Motor neuron (in vitro differentiated cells): ENCODE measurements at regions not wholly inside any gene's neighbourhood (a gene's known extent, or its start where the extent isn't known, plus 50 kb on each side); places are given as distances from the start of the nearest gene placed in this dataset.
"Not testable (repeated sequence)": the region's sequence is repeated elsewhere in the genome, so short reads cannot be mapped to it uniquely, and the experiment has no call there.

Source experiments
- ATAC-seq, 8 experiments: fragments of 200-7000 bp; cut with Tn5 transposase; replicated peaks in 6 of 8; 2 replicates each; pipeline ENCODE4 v1.8.0; 2021; ENCODE audit warnings: mild to moderate bottlenecking in 8 of 8, moderate library complexity in 8 of 8
- H3K27ac ChIP-seq, 2 donors: fragments of 250-450 bp; sonication (Bioruptor Pico); 2 replicates each; pipeline ENCODE4 v1.9.0; 2021; ENCODE audit warnings: antibody characterized with exemption in 2 of 2, mild to moderate bottlenecking in 2 of 2, moderate library complexity in 1 of 2
- H3K4me1 ChIP-seq, 2 donors: fragments of 250-450 bp; sonication (Bioruptor Pico); replicated peaks in 1 of 2; 2 replicates each; pipeline ENCODE4 v1.6.1; 2021; ENCODE audit warnings: antibody characterized with exemption in 2 of 2, mild to moderate bottlenecking in 2 of 2, moderate library complexity in 1 of 2
- H3K4me3 ChIP-seq, 5 donors: fragments of 250-450 bp; sonication (Bioruptor Pico); 2 replicates each; pipeline ENCODE4 v1.9.0; 2021; ENCODE audit warnings: antibody characterized with exemption in 5 of 5, mild to moderate bottlenecking in 5 of 5, moderate library complexity in 4 of 5
- WGBS, 10 experiments: fragments of 450-650 bp; shearing (Covaris generic); methylation state at CpG; one replicate each; pipeline ENCODE4 v1.0.0; 2022; 5-methylcytosine and 5-hydroxymethylcytosine counted together
- in situ Hi-C, 9 experiments: fragments of 400-800 bp; cut with MboI; loops; one replicate each; pipeline ENCODE4 v1.15.0; 2021; ENCODE audit warnings: low sequenced_read_pairs in 9 of 9, low pct_unique_long_range_greater_than_20kb in 2 of 9; ENCODE audit not compliant: unreplicated experiment in 9 of 9

DNA sequence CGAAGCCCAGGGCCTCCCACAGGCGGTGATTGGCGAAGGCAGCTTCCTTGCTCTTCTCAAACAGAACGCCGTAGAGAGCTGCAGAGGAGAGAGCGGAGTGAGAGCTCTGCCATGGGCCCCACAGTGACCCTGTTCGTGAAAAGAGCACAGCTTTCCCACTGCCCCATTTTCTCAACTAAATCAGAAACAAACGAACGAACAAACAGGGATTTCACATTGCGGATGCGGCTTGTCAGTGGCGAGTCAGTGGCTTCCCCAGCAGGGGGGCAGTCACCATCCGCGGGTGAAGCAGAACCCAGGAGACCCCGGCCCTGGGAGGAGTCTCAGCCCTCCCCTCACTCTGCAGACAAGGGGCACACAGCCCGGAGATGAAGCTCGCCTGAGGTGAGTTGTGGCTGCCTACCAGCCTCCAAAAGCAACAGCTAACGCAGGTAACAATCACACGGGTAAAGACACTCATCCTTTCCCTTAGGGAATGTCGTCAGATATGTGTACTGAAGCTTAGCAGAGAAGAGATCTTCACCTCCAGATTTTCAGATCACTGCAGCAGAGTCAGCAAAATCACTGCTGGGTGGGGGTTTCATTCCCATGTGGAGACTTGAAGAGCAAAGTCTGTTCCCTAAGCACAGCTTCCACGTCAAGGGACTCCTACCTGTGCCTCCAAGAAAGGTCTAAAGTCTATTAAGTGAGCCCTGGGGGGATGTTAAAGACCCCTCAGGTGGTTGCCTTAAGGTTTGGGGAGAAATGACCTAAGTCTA is 51.2 kb upstream of the GPR31 start:
- Histone ChIP-seq H3K4me1 (peaks cover 12 to 13% of the 10 kb centered on the region in 2 donors), H3K27ac (no peak overlapping the region), H3K4me3 (no peak overlapping the region)
- in situ Hi-C loops: loop anchor here in 2 of 9 experiments (25.0 kb wide), 1 partner anchor 153 kb away; no protein-coding TSS in a partner anchor
- ATAC-seq: no peak
- 40 to 86% (median 73%) methylated on average over 1 to 9 of the region's 21 CpGs; no CpG with 5 or more reads in 3 of the 10 experiments for WGBS, 10 experiments

- ATAC-seq: no peak
- in situ Hi-C loops: loop anchor here in 2 of 9 experiments (25.0 kb wide), 1 partner anchor 153 kb away; no protein-coding TSS in a partner anchor
- H3K27ac ChIP-seq: no peak overlapping the region
- H3K4me3 ChIP-seq: no peak overlapping the region
- 48 to 93% (median 81%) methylated on average over 1 to 5 of the region's 9 CpGs; no CpG with 5 or more reads in 4 of the 10 experiments for WGBS, 10 experiments
- H3K4me1 ChIP-seq: peaks cover 14 to 16% of the 10 kb centered on the region in 2 donors
Observed at GRCh38 chr6:167209577-167209975, 51.8 kb upstream of the GPR31 start.

DNA sequence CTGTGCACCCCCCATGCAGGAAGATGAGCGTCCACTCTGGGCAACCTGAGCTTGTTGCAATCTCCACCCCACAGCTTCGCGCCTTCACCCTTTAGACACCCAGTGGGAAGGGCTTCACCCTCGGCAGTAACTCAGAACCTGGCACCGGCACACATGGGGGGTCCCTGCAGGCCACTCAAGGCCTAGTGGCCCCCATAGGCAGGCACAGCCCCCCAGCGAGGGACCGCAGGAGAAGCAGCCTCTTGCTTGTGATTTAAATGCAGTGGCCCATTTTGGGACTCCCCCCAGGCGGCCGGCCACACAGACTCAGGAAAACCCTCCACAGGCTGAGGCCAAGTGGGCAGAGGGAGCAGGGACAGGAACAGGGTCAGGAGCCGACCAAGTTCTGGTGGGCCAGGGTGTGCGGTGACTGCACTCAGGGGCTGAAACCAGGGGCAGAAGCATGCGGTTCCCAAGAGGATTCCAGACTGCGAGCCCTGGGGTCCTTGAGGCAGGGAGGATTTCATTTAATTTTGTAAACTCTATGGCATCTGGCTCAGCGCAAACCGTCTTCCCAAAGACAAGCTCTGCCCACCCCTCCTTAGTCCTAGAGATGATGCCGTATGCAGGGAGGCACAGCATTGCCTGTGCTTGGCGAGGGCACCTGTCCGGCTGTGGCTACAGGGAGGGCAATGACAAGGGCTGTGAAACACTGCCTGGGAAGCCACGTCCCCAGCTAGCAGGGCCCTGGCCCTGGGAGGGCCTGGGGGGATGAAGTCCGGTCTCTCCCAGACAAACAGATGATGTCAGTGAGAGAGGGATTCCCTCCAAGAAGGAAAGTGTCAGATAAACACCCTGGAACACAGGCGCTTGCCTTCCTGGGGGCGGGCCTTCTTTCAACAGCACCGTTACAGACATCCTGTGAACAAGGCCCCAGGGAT is 52.9 kb upstream of the GPR31 start:
- peak in 6 of 8 experiments; percentile 89 to 94 (median 92) for ATAC-seq
- WGBS, 10 experiments: 33 to 80% (median 61%) methylated on average over 1 to 11 of the region's 23 CpGs; no CpG with 5 or more reads in 3 of the 10 experiments
- in situ Hi-C loops: loop anchor here in 2 of 9 experiments (25.0 kb wide), 1 partner anchor 152 kb away; no protein-coding TSS in a partner anchor
- Histone ChIP-seq H3K4me1 (peaks cover 14 to 16% of the 10 kb centered on the region in 2 donors), H3K27ac (peak overlapping the region; percentile 29 to 85), H3K4me3 (no peak overlapping the region)

- Histone ChIP-seq H3K4me1 (peaks cover 14 to 16% of the 10 kb centered on the region in 2 donors), H3K27ac (no peak overlapping the region), H3K4me3 (no peak overlapping the region)
- 86 to 100% (median 100%) methylated on average over 1 of the region's 1 CpG; no CpG with 5 or more reads in 7 of the 10 experiments for WGBS, 10 experiments
- in situ Hi-C loops: loop anchor here in 2 of 9 experiments (25.0 kb wide), 1 partner anchor 151 kb away; no protein-coding TSS in a partner anchor
- peak in 1 of 8 experiments; percentile 77 for ATAC-seq
Observed at GRCh38 chr6:167211295-167211648, 53.5 kb upstream of the GPR31 start.

DNA sequence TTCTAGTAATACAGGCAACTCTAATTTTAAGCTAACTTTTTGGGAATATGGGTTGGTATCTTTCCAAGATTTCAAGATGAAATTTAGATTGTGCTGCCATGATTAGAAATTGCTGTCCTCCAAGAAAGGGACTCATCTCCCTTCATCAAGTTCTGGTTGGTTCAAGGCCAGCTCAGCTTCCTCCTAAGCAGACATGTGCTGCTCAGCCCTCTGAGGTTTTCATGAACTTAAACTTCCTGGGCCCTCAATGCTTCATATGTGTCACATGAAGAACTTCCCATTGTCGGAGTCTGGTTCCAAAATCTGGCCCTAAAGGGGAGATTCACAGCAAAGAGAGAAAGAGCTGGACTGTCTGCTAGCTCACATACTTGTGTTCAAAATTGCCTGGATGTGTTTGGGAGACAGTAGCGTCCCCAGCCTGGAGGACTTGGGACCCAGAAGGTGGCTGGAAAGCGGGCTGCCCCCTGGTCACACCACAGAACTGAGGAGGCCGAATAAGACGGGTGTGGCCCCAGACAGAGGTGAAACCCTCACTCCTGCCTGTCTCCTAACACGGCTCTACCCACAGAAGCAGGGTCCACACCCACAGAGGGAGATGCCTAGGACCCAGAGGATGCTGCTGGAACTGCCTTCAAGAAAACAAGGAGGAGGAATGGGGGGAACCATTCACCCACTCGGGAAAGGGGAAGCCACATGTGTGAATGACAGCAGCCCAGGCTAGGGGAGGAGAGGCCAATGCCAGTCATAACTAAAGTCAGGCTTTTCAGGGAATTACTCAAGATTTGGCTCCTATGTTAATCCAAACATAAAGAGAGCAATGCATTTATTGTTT is 54.3 kb upstream of the GPR31 start:
- WGBS, 10 experiments: 0 to 86% (median 40%) methylated on average over 1 to 4 of the region's 7 CpGs; no CpG with 5 or more reads in 3 of the 10 experiments
- in situ Hi-C loops: loop anchor here in 2 of 9 experiments (25.0 kb wide), 1 partner anchor 150 kb away; no protein-coding TSS in a partner anchor
- no peak overlapping the region for H3K27ac ChIP-seq
- H3K4me3 ChIP-seq: no peak overlapping the region
- ATAC-seq: peak in 2 of 8 experiments; percentile 10 to 43
- peaks cover 14 to 16% of the 10 kb centered on the region in 2 donors for H3K4me1 ChIP-seq

DNA sequence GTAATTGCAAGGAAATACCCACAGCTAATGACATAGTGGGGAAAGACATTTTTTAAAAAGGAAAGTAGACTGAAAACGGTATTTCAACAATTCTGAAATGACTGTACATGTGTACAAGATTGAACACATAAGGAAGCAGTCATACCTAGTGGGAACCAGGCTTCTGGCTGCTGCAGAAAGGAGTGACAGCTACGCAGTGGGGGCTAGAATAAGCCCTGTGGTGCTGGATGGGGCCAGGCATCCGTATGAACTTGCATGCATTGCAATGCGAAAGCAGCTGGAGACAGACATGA is 54.9 kb upstream of the GPR31 start:
- WGBS, 10 experiments: 0 to 90% (median 50%) methylated on average over 1 to 3 of the region's 4 CpGs; no CpG with 5 or more reads in 3 of the 10 experiments
- H3K4me1 ChIP-seq: peaks cover 14 to 16% of the 10 kb centered on the region in 2 donors

GRCh38 chr6:167214206-167214605 is 56.4 kb upstream of the GPR31 start:
- no peak overlapping the region for H3K4me3 ChIP-seq
- WGBS, 10 experiments: 0 to 80% (median 6%) methylated on average over 1 to 6 of the region's 10 CpGs; no CpG with 5 or more reads in 5 of the 10 experiments
- peak in 5 of 8 experiments; percentile 62 to 78 (median 66) for ATAC-seq
- no peak overlapping the region for H3K27ac ChIP-seq
- peaks cover 14 to 16% of the 10 kb centered on the region in 2 donors for H3K4me1 ChIP-seq
- in situ Hi-C loops: loop anchor here in 2 of 9 experiments (25.0 kb wide), 1 partner anchor 148 kb away; no protein-coding TSS in a partner anchor

More for the DNA sequence above, 54.9 kb upstream of the GPR31 start:
- Histone ChIP-seq H3K4me3 (no peak overlapping the region), H3K27ac (no peak overlapping the region)
- no peak for ATAC-seq
- in situ Hi-C loops: loop anchor here in 2 of 9 experiments (25.0 kb wide), 1 partner anchor 150 kb away; no protein-coding TSS in a partner anchor

GRCh38 chr6:167215429-167216250 is 57.9 kb upstream of the GPR31 start:
- not testable (repeated sequence) for H3K4me3 ChIP-seq, ATAC-seq, H3K27ac ChIP-seq
- H3K4me1 ChIP-seq: peaks cover 12 to 14% of the 10 kb centered on the region in 2 donors
- WGBS, 10 experiments: 0 to 67% (median 10%) methylated on average over 1 to 5 of the region's 15 CpGs; no CpG with 5 or more reads in 4 of the 10 experiments
- in situ Hi-C loops: loop anchor here in 2 of 9 experiments (25.0 kb wide), 1 partner anchor 147 kb away; no protein-coding TSS in a partner anchor

DNA sequence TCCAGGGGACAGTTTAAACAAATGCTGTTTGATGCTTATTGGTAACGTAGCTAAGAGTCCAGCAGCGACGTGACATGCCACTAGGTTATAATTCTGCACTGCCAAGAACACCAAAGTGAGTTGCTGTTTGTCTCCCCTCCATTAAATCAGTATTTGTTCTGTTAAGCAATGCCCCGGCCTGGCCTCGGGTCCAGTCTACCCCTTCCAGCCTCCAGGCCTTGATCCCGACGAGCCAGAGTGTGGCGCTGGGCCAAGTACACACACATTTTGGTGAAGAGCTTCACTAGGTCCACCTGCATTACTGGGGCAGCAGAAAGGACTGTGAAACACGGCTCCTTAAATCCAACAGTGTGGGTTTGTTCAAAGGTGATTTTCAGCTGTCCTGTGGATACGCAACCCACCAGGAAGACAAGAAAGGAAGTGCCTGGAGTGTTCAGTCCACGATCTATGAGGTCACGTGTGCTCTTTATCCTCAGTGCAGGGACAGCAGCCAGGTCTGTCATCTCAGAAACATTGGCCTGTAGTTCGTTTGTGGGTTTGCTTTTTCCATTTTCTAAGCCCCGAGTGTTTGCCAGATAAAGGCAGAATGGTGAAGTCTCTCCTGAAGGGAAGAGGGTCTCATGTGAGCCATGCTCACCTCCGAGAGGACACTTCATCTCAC is 58.7 kb upstream of the GPR31 start:
- not testable (repeated sequence) for ATAC-seq, H3K27ac ChIP-seq, H3K4me3 ChIP-seq
- in situ Hi-C loops: loop anchor here in 2 of 9 experiments (25.0 kb wide), 1 partner anchor 146 kb away; no protein-coding TSS in a partner anchor
- H3K4me1 ChIP-seq: peaks cover 4 to 11% of the 10 kb centered on the region in 2 donors
- WGBS, 10 experiments: 0 to 50% methylated on average over 1 to 2 of the region's 15 CpGs; no CpG with 5 or more reads in 8 of the 10 experiments

DNA sequence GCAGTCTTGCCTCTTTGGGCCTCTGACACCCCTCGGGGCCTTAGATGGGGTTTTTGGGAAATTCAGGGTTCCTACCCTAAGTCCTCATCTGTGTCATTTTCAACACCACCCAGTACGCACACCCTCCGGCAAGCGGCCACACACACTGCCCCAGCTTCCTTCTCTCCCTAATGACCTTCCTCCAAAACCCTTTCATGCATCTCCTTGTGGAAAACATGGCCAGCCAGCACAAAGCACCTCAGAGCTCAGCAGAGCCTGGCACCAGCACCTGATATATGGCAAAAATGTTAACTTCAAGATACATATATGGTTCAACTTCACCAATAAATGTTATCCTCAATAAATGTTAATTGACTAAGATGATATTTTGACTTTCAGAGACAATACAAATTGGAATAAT is 59.3 kb upstream of the GPR31 start:
- ATAC-seq, H3K27ac ChIP-seq, H3K4me3 ChIP-seq: not testable (repeated sequence)
- WGBS, 10 experiments: 100% methylated on average over 4 of the region's 4 CpGs; no CpG with 5 or more reads in 9 of the 10 experiments
- peaks cover 4 to 11% of the 10 kb centered on the region in 2 donors for H3K4me1 ChIP-seq
- in situ Hi-C loops: loop anchor here in 2 of 9 experiments (25.0 kb wide), 1 partner anchor 145 kb away; no protein-coding TSS in a partner anchor
